ENCODE measurements at regions not wholly inside any gene's neighbourhood (a gene's known extent, or its start where the extent isn't known, plus 50 kb on each side); places are given as distances from the start of the nearest gene placed in this dataset.

DNA sequence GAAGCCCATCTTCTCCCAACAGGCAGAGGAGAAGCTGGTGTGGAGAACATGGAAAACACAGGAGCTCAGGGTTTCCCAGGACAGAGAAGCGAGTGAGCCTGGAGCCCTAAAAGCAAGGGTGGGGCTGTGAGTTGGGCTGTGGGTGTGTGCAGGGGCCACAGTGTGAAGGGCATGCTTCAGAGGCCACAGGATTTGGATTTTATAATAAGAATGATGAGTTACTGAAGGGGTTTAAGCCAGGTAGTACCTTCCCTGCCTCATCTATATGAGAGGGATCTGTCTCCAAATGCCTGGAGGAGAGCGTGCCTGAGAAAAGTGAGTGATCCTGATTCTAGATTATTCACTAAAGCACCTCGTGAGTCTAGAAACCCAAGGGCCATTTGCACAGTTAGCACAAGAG lies 106.8 kb downstream of the VPREB1 start:
- no peak for TF ChIP-seq POLR2A (IDR thresholded peaks at IDR 0.05; ENCODE audit: low read length)
- TF ChIP-seq MAFK (IDR thresholded peaks at IDR 0.05; ENCODE audit: partially characterized antibody): no peak
- no peak for TF ChIP-seq KDM5A (IDR thresholded peaks at IDR 0.05)
- TF ChIP-seq, protein P1, sequence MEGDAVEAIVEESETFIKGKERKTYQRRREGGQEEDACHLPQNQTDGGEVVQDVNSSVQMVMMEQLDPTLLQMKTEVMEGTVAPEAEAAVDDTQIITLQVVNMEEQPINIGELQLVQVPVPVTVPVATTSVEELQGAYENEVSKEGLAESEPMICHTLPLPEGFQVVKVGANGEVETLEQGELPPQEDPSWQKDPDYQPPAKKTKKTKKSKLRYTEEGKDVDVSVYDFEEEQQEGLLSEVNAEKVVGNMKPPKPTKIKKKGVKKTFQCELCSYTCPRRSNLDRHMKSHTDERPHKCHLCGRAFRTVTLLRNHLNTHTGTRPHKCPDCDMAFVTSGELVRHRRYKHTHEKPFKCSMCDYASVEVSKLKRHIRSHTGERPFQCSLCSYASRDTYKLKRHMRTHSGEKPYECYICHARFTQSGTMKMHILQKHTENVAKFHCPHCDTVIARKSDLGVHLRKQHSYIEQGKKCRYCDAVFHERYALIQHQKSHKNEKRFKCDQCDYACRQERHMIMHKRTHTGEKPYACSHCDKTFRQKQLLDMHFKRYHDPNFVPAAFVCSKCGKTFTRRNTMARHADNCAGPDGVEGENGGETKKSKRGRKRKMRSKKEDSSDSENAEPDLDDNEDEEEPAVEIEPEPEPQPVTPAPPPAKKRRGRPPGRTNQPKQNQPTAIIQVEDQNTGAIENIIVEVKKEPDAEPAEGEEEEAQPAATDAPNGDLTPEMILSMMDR (IDR thresholded peaks at IDR 0.05): no peak
- TF ChIP-seq SREBF2 (IDR thresholded peaks at IDR 0.05): no peak
- TF ChIP-seq MAX (IDR thresholded peaks at IDR 0.05): no peak

Measured in A549 (cell line).